ENCODE measurements at regions not wholly inside any gene's neighbourhood (a gene's known extent, or its start where the extent isn't known, plus 50 kb on each side); places are given as distances from the start of the nearest gene placed in this dataset.
"Not testable (repeated sequence)": the region's sequence is repeated elsewhere in the genome, so short reads cannot be mapped to it uniquely, and the experiment has no call there.

GRCh38 chr2:4139316-4139715, 435.9 kb downstream of the DCDC2C start:
- DNase-seq (ENCODE audit: low spot score) = no peak

- no peak for DNase-seq (ENCODE audit: low spot score)
Observed at GRCh38 chr2:4139731-4140130, 436.4 kb downstream of the DCDC2C start.

GRCh38 chr2:4140281-4140970, 437.1 kb downstream of the DCDC2C start:
- no peak for DNase-seq (ENCODE audit: low spot score)

- no peak for DNase-seq (ENCODE audit: low spot score)
Observed at GRCh38 chr2:4144731-4145130, 441.4 kb downstream of the DCDC2C start.

- DNase-seq (ENCODE audit: low spot score) = no peak
Observed at GRCh38 chr2:4151521-4151920, 448.1 kb downstream of the DCDC2C start.

- DNase-seq (ENCODE audit: low spot score) = no peak
Observed at GRCh38 chr2:4152051-4152450, 448.7 kb downstream of the DCDC2C start.

- DNase-seq (ENCODE audit: low spot score) = no peak
Observed at GRCh38 chr2:4168834-4169233, 465.5 kb downstream of the DCDC2C start.

- no peak for DNase-seq (ENCODE audit: low spot score)
Observed at GRCh38 chr2:4174796-4175195, 471.4 kb downstream of the DCDC2C start.

GRCh38 chr2:4175343-4175742, 472.0 kb downstream of the DCDC2C start:
- no peak for DNase-seq (ENCODE audit: low spot score)

GRCh38 chr2:4180631-4181030, 477.3 kb downstream of the DCDC2C start:
- no peak for DNase-seq (ENCODE audit: low spot score)

GRCh38 chr2:4181062-4181461, 477.7 kb downstream of the DCDC2C start:
- DNase-seq (ENCODE audit: low spot score) = no peak

GRCh38 chr2:4188561-4188960, 485.2 kb downstream of the DCDC2C start:
- no peak for DNase-seq (ENCODE audit: low spot score)

GRCh38 chr2:4190548-4190947, 487.2 kb downstream of the DCDC2C start:
- no peak for DNase-seq (ENCODE audit: low spot score)

GRCh38 chr2:4192119-4192518, 488.7 kb downstream of the DCDC2C start:
- no peak for DNase-seq (ENCODE audit: low spot score)

- DNase-seq (ENCODE audit: low spot score) = no peak
Observed at GRCh38 chr2:4214444-4215205, 511.2 kb downstream of the DCDC2C start.

- DNase-seq (ENCODE audit: low spot score) = no peak
Observed at GRCh38 chr2:4217737-4218136, 514.4 kb downstream of the DCDC2C start.

GRCh38 chr2:4219101-4219500, 515.7 kb downstream of the DCDC2C start:
- DNase-seq (ENCODE audit: low spot score) = no peak

- no peak for DNase-seq (ENCODE audit: low spot score)
Observed at GRCh38 chr2:4219571-4219970, 516.2 kb downstream of the DCDC2C start.

- no peak for DNase-seq (ENCODE audit: low spot score)
Observed at GRCh38 chr2:4221434-4221833, 518.1 kb downstream of the DCDC2C start.

GRCh38 chr2:4221845-4222244, 518.5 kb downstream of the DCDC2C start:
- no peak for DNase-seq (ENCODE audit: low spot score)

- not testable (repeated sequence) for DNase-seq (ENCODE audit: low spot score)
Observed at GRCh38 chr2:4244422-4244821, 541.0 kb downstream of the DCDC2C start.

GRCh38 chr2:4246364-4247131, 543.2 kb downstream of the DCDC2C start:
- no peak for DNase-seq (ENCODE audit: low spot score)

GRCh38 chr2:4247791-4248190, 544.4 kb downstream of the DCDC2C start:
- no peak for DNase-seq (ENCODE audit: low spot score)
